GM12878 (cell line): ENCODE measurements at regions not wholly inside any gene's neighbourhood (a gene's known extent, or its start where the extent isn't known, plus 50 kb on each side); places are given as distances from the start of the nearest gene placed in this dataset.

Experiments
- ELK1 ChIP-seq: IDR thresholded peaks from 2 replicates; pipeline ENCODE4 v1.6.1; 2012; ENCODE audit warnings: low read depth, low read length, improper control_type of control experiment
- EP300 ChIP-seq, 2 experiments: fragments of 150-350 bp in 1 of 2; IDR thresholded peaks; 2 replicates each; pipeline ENCODE4 v1.6.1; 2011 to 2012; ENCODE audit warnings: low read depth in 2 of 2, low read length in 2 of 2, borderline replicate concordance in 1 of 2, improper control_type of control experiment in 1 of 2, inconsistent platforms in 1 of 2; ENCODE audit not compliant: control insufficient read depth in 1 of 2
- JUND ChIP-seq: IDR thresholded peaks from 2 replicates; pipeline ENCODE4 v1.6.1; 2012; ENCODE audit warnings: low read depth, mild to moderate bottlenecking, low read length, improper control_type of control experiment, moderate library complexity

DNA sequence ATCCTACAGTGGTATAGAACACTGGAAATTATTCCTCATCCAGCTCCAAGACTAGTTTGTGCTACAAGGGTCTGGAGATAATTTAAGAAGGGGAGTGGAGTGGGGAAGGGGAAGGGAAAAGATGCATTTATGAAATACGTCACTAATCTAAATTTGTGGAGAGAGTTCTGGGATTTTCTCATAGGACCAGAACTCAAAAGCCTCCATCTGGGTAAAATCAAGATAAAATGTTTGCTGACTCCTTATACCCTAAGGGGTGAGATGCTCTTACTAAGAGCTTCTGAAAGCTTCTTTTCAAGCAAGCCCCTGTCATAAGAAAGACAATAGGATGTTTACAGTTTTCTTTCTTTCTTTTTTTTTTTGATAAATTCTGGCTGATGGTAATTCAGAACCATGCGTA is 88.5 kb upstream of the RBMS1 start:
- TF ChIP-seq EP300 (IDR thresholded peaks at IDR 0.05; ENCODE audit: borderline replicate concordance in 1 of 2, control insufficient read depth in 1 of 2, low read depth in 2 of 2, low read length in 2 of 2): no peak
- TF ChIP-seq ELK1: no peak
- TF ChIP-seq JUND: no peak
